B cell (primary cell): ENCODE measurements at regions not wholly inside any gene's neighbourhood (a gene's known extent, or its start where the extent isn't known, plus 50 kb on each side); places are given as distances from the start of the nearest gene placed in this dataset.
"Not testable (repeated sequence)": the region's sequence is repeated elsewhere in the genome, so short reads cannot be mapped to it uniquely, and the experiment has no call there.

Experiments
- CTCF ChIP-seq: fragments of 200-600 bp; IDR thresholded peaks from one replicate; pipeline ENCODE4 v1.8.0; 2022; ENCODE audit warnings: antibody characterized with exemption, mild to moderate bottlenecking
- EZH2 ChIP-seq: IDR thresholded peaks from 2 replicates; pipeline ENCODE4 v1.6.1; 2012; ENCODE audit warnings: borderline replicate concordance, low read depth, mild to moderate bottlenecking, moderate library complexity, low read length; ENCODE audit not compliant: insufficient read depth, poor library complexity, severe bottlenecking

- TF ChIP-seq CTCF, EZH2: not testable (repeated sequence)
Observed at GRCh38 chr11:49750960-49751359, 201.2 kb upstream of the OR4C13 start.
